H1 (cell line): ENCODE measurements at regions not wholly inside any gene's neighbourhood (a gene's known extent, or its start where the extent isn't known, plus 50 kb on each side); places are given as distances from the start of the nearest gene placed in this dataset.

Experiments
- SUZ12 ChIP-seq: fragments of 200-600 bp; sonication (generic); IDR thresholded peaks from 2 replicates; pipeline ENCODE4 v1.6.1; 2012; ENCODE audit warnings: mild to moderate bottlenecking, inconsistent platforms, low read length, moderate library complexity, mixed read lengths

- no peak for TF ChIP-seq SUZ12
These were observed 498.9 kb downstream of the ADGRL2 start (continued) for GRCh38 chr1:82299656-82300055.
